ENCODE measurements at regions not wholly inside any gene's neighbourhood (a gene's known extent, or its start where the extent isn't known, plus 50 kb on each side); places are given as distances from the start of the nearest gene placed in this dataset.

- no peak overlapping the region for H3K4me3 ChIP-seq (ENCODE audit: low read depth in 1 of 2, low read length in 2 of 2)
- H3K36me3 ChIP-seq (ENCODE audit: insufficient read depth, low read length): no peaks in the 10 kb centered on the region
- H3K27ac ChIP-seq (ENCODE audit: low read depth, low read length): no peak overlapping the region
- H3K4me1 ChIP-seq (ENCODE audit: insufficient read depth, low read length): no peaks in the 10 kb centered on the region
- no peaks in the 10 kb centered on the region for H3K9me3 ChIP-seq (ENCODE audit: low read length)
- H3K9ac ChIP-seq (ENCODE audit: low read length): no peak overlapping the region
- no peaks in the 10 kb centered on the region for H3K27me3 ChIP-seq (ENCODE audit: control insufficient read depth in 1 of 2, insufficient read depth in 2 of 2, low read length in 2 of 2)
Observed at GRCh38 chr4:123884922-123885321, 488.3 kb downstream of the SPRY1 start.

DNA sequence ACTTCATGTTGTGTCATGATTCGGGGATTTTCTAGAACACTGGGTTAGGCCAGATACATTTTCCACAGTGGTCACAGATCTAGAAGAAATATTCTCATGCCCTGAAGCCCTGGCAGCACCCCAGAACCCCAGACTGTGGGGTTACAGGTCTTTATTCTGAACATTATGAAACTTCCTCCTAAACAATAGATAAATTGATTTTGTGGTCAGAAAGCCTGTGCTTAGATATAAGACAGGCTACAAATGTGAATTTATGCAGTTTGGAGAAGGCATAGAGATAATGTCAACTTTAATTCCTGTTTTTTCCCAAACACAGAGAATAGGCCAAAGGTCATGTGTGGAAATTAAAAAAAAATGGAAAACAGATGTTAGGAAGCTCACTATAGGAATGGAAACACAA is 492.9 kb downstream of the SPRY1 start:
- peaks cover 16% of the 10 kb centered on the region for H3K4me1 ChIP-seq (ENCODE audit: insufficient read depth, low read length)
- H3K27me3 ChIP-seq (ENCODE audit: control insufficient read depth in 1 of 2, insufficient read depth in 2 of 2, low read length in 2 of 2): no peaks in the 10 kb centered on the region
- H3K36me3 ChIP-seq (ENCODE audit: insufficient read depth, low read length): no peaks in the 10 kb centered on the region
- no peak overlapping the region for H3K4me3 ChIP-seq (ENCODE audit: low read depth in 1 of 2, low read length in 2 of 2)
- H3K27ac ChIP-seq (ENCODE audit: low read depth, low read length): no peak overlapping the region
- H3K9ac ChIP-seq (ENCODE audit: low read length): no peak overlapping the region
- no peaks in the 10 kb centered on the region for H3K9me3 ChIP-seq (ENCODE audit: low read length)

- Histone ChIP-seq H3K4me3 (ENCODE audit: low read depth in 1 of 2, low read length in 2 of 2) (no peak overlapping the region), H3K4me1 (ENCODE audit: insufficient read depth, low read length) (peaks cover 23% of the 10 kb centered on the region), H3K9ac (ENCODE audit: low read length) (no peak overlapping the region), H3K27ac (ENCODE audit: low read depth, low read length) (no peak overlapping the region), H3K27me3 (ENCODE audit: control insufficient read depth in 1 of 2, insufficient read depth in 2 of 2, low read length in 2 of 2) (no peaks in the 10 kb centered on the region), H3K9me3 (ENCODE audit: low read length) (no peaks in the 10 kb centered on the region), H3K36me3 (ENCODE audit: insufficient read depth, low read length) (no peaks in the 10 kb centered on the region)
Observed at GRCh38 chr4:123890889-123891288, 494.3 kb downstream of the SPRY1 start.

DNA sequence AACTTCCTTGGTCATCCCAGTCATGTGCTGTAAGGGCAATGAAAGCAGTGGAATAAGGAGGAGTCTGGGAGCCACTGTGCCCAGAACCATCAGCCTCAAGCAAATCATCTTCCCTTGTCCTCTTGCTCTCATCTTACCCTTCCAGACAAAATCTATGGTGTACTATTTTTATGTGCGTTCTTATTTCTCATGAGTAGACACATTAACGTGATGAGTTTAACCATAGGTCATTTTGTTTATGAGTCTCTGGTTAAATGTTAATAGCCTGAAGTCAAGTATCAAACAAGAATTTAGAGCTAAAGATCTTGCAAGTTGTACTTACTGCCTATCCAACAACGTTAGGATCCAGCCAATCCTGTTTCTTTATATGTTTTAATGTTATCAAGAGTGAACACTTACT is 495.3 kb downstream of the SPRY1 start:
- Histone ChIP-seq H3K9me3 (ENCODE audit: low read length) (no peaks in the 10 kb centered on the region), H3K4me3 (ENCODE audit: low read depth in 1 of 2, low read length in 2 of 2) (no peak overlapping the region), H3K27me3 (ENCODE audit: control insufficient read depth in 1 of 2, insufficient read depth in 2 of 2, low read length in 2 of 2) (no peaks in the 10 kb centered on the region), H3K36me3 (ENCODE audit: insufficient read depth, low read length) (no peaks in the 10 kb centered on the region), H3K9ac (ENCODE audit: low read length) (no peak overlapping the region), H3K27ac (ENCODE audit: low read depth, low read length) (no peak overlapping the region), H3K4me1 (ENCODE audit: insufficient read depth, low read length) (peaks cover 23% of the 10 kb centered on the region)

- Histone ChIP-seq H3K36me3 (ENCODE audit: insufficient read depth, low read length) (no peaks in the 10 kb centered on the region), H3K9ac (ENCODE audit: low read length) (no peak overlapping the region), H3K9me3 (ENCODE audit: low read length) (no peaks in the 10 kb centered on the region), H3K4me1 (ENCODE audit: insufficient read depth, low read length) (peaks cover 23% of the 10 kb centered on the region), H3K4me3 (ENCODE audit: low read depth in 1 of 2, low read length in 2 of 2) (no peak overlapping the region), H3K27ac (ENCODE audit: low read depth, low read length) (no peak overlapping the region), H3K27me3 (ENCODE audit: control insufficient read depth in 1 of 2, insufficient read depth in 2 of 2, low read length in 2 of 2) (no peaks in the 10 kb centered on the region)
Observed at GRCh38 chr4:123892368-123892976, 495.9 kb downstream of the SPRY1 start.

DNA sequence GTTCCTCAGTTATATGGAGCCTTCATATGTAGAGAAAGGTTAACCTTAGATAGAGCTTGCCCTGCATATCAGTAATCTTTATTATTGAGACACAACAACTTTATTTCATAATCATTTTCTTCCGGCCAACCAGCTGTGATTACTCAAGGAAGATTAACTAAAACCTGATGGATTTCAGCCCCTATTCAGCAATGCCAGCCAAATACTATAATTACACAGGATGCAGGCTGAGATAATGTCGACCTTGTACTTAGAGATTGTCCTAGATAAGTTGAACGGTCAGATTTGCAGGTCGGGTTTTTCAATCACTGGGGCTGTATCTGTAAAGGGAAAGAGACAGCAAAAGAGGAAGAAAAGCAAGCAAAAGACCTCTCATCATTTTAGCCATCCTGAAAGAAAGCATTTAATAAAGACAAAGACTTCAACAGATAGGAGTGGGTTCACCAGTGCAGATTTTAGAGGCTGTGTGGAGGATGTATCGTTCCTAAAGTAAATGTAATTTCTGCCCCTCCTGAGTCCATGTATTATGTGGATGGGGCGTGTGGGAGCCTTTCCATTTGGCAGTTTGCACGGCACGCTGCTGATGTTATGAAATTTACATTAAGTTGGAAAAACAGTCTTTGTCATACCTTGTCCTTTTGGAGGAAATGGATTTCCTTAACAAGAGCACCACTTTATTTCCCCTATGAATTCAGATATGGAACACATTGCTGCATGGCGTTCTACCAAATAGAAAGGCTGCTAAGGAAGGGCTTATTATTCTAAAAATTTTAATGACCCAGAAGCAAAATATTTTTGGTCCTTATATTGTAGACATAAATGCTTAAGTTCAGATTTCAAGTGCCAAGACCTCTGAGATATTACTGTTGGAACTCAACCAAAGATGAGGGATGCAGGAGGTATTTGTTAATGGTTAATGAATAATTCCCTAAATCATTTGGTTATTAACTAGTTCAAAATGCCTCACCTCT is 496.7 kb downstream of the SPRY1 start:
- Histone ChIP-seq H3K9ac (ENCODE audit: low read length) (no peak overlapping the region), H3K27ac (ENCODE audit: low read depth, low read length) (no peak overlapping the region)

GRCh38 chr4:123896446-123897071 is 500.0 kb downstream of the SPRY1 start:
- Histone ChIP-seq H3K4me3 (ENCODE audit: low read depth in 1 of 2, low read length in 2 of 2) (no peak overlapping the region), H3K27me3 (ENCODE audit: control insufficient read depth in 1 of 2, insufficient read depth in 2 of 2, low read length in 2 of 2) (no peaks in the 10 kb centered on the region), H3K4me1 (ENCODE audit: insufficient read depth, low read length) (peaks cover 23% of the 10 kb centered on the region), H3K9ac (ENCODE audit: low read length) (no peak overlapping the region), H3K36me3 (ENCODE audit: insufficient read depth, low read length) (no peaks in the 10 kb centered on the region), H3K9me3 (ENCODE audit: low read length) (no peaks in the 10 kb centered on the region), H3K27ac (ENCODE audit: low read depth, low read length) (no peak overlapping the region)

More for the DNA sequence above, 496.7 kb downstream of the SPRY1 start:
- H3K27me3 ChIP-seq (ENCODE audit: control insufficient read depth in 1 of 2, insufficient read depth in 2 of 2, low read length in 2 of 2): no peaks in the 10 kb centered on the region
- H3K4me3 ChIP-seq (ENCODE audit: low read depth in 1 of 2, low read length in 2 of 2): no peak overlapping the region
- H3K36me3 ChIP-seq (ENCODE audit: insufficient read depth, low read length): no peaks in the 10 kb centered on the region
- no peaks in the 10 kb centered on the region for H3K9me3 ChIP-seq (ENCODE audit: low read length)
- H3K4me1 ChIP-seq (ENCODE audit: insufficient read depth, low read length): peaks cover 23% of the 10 kb centered on the region

DNA sequence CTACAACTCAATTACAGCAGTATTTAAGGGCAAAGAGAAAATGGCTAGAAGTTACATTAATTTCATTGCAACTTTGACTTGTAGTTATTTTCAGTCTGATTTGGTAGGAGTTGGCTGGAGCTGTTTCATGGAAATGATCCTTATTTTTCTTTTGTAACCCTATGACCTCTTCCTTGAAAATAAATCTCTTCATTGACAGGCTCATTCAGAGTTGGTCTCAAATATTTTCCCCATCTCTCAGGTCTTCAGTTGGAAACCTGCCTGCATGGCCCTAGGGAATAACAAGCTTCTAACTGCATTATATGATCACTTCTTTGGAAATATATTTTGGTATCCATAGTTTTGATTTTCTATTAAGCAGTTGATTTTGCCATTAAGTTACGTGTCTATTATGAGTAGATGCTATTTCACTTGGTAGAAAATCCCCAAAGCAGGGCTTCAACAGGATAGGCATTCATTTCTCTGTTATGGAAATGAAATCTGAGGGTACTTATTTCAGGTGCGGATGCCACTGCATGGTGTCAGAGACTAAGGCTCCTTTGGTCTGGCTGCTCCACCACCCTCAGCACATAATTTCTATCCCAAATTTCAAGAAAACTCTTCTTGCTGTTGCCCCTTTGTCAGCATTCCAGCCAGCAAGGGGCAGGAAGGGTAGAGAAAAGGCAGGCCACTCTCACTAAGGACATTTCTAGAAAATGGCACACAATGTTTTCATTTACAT is 502.5 kb downstream of the SPRY1 start:
- H3K27ac ChIP-seq (ENCODE audit: low read depth, low read length): no peak overlapping the region
- H3K9me3 ChIP-seq (ENCODE audit: low read length): no peaks in the 10 kb centered on the region
- peaks cover 7% of the 10 kb centered on the region for H3K4me1 ChIP-seq (ENCODE audit: insufficient read depth, low read length)
- no peak overlapping the region for H3K4me3 ChIP-seq (ENCODE audit: low read depth in 1 of 2, low read length in 2 of 2)
- H3K9ac ChIP-seq (ENCODE audit: low read length): no peak overlapping the region
- no peaks in the 10 kb centered on the region for H3K27me3 ChIP-seq (ENCODE audit: control insufficient read depth in 1 of 2, insufficient read depth in 2 of 2, low read length in 2 of 2)
- H3K36me3 ChIP-seq (ENCODE audit: insufficient read depth, low read length): no peaks in the 10 kb centered on the region

DNA sequence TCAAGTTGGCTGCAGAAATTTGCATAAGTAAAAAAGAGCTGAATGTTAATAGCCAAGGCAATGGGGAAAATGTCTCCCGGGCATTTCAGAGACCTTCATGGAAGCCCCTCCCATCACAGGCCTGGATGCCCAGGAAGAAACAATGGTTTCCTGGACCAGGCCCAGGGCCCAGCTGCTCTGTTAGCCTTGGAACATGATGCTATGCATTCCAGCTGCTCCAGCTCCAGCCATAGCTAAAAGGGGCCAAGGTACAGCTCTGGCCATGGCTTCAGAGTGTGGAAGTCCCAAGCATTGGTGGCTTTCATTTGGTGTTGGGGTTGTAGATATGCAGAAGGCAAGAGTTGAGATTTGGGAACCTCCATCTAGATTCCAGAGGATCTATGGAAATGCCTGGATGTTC is 508.3 kb downstream of the SPRY1 start:
- H3K27ac ChIP-seq (ENCODE audit: low read depth, low read length): no peak overlapping the region
- H3K4me3 ChIP-seq (ENCODE audit: low read depth in 1 of 2, low read length in 2 of 2): no peak overlapping the region
- H3K27me3 ChIP-seq (ENCODE audit: control insufficient read depth in 1 of 2, insufficient read depth in 2 of 2, low read length in 2 of 2): no peaks in the 10 kb centered on the region
- H3K36me3 ChIP-seq (ENCODE audit: insufficient read depth, low read length): no peaks in the 10 kb centered on the region
- no peaks in the 10 kb centered on the region for H3K4me1 ChIP-seq (ENCODE audit: insufficient read depth, low read length)
- no peak overlapping the region for H3K9ac ChIP-seq (ENCODE audit: low read length)
- no peaks in the 10 kb centered on the region for H3K9me3 ChIP-seq (ENCODE audit: low read length)

- H3K4me3 ChIP-seq (ENCODE audit: low read depth in 1 of 2, low read length in 2 of 2): no peak overlapping the region
- H3K27ac ChIP-seq (ENCODE audit: low read depth, low read length): no peak overlapping the region
- no peaks in the 10 kb centered on the region for H3K9me3 ChIP-seq (ENCODE audit: low read length)
- no peaks in the 10 kb centered on the region for H3K4me1 ChIP-seq (ENCODE audit: insufficient read depth, low read length)
- H3K36me3 ChIP-seq (ENCODE audit: insufficient read depth, low read length): no peaks in the 10 kb centered on the region
- no peaks in the 10 kb centered on the region for H3K27me3 ChIP-seq (ENCODE audit: control insufficient read depth in 1 of 2, insufficient read depth in 2 of 2, low read length in 2 of 2)
- no peak overlapping the region for H3K9ac ChIP-seq (ENCODE audit: low read length)
Observed at GRCh38 chr4:123913598-123913997, 517.0 kb downstream of the SPRY1 start.

GRCh38 chr4:123916821-123917220 is 520.2 kb downstream of the SPRY1 start:
- H3K27me3 ChIP-seq (ENCODE audit: control insufficient read depth in 1 of 2, insufficient read depth in 2 of 2, low read length in 2 of 2): no peaks in the 10 kb centered on the region
- H3K36me3 ChIP-seq (ENCODE audit: insufficient read depth, low read length): no peaks in the 10 kb centered on the region
- no peaks in the 10 kb centered on the region for H3K9me3 ChIP-seq (ENCODE audit: low read length)
- no peaks in the 10 kb centered on the region for H3K4me1 ChIP-seq (ENCODE audit: insufficient read depth, low read length)
- no peak overlapping the region for H3K9ac ChIP-seq (ENCODE audit: low read length)
- no peak overlapping the region for H3K4me3 ChIP-seq (ENCODE audit: low read depth in 1 of 2, low read length in 2 of 2)
- no peak overlapping the region for H3K27ac ChIP-seq (ENCODE audit: low read depth, low read length)

Measured in muscle layer of colon (tissue), 2 donors.